HepG2 (cell line): ENCODE measurements at regions not wholly inside any gene's neighbourhood (a gene's known extent, or its start where the extent isn't known, plus 50 kb on each side); places are given as distances from the start of the nearest gene placed in this dataset.

Source experiments
- CTCF ChIP-seq: sonication (generic); formaldehyde crosslinking; IDR thresholded peaks from 2 replicates; pipeline ENCODE4 v1.5.0; 2020; ENCODE audit warnings: mild to moderate bottlenecking, missing genetic modification reagents, moderate library complexity
- HOXA9 ChIP-seq: sonication (generic); formaldehyde crosslinking; IDR thresholded peaks from 2 replicates; pipeline ENCODE4 v1.8.1; 2022; ENCODE audit warnings: missing genetic modification reagents, mild to moderate bottlenecking, moderate library complexity, borderline replicate concordance
- KDM4B ChIP-seq: sonication (generic); formaldehyde crosslinking; IDR thresholded peaks from 2 replicates; pipeline ENCODE4 v1.4.0; 2020; ENCODE audit warnings: missing genetic modification reagents
- ZNF557 ChIP-seq: sonication (generic); formaldehyde crosslinking; IDR thresholded peaks from 2 replicates; pipeline ENCODE4 v1.4.0; 2020; ENCODE audit warnings: missing genetic modification reagents
- ZSCAN30 ChIP-seq: sonication (generic); formaldehyde crosslinking; IDR thresholded peaks from 2 replicates; pipeline ENCODE4 v1.5.0; 2020; ENCODE audit warnings: mild to moderate bottlenecking, missing genetic modification reagents

DNA sequence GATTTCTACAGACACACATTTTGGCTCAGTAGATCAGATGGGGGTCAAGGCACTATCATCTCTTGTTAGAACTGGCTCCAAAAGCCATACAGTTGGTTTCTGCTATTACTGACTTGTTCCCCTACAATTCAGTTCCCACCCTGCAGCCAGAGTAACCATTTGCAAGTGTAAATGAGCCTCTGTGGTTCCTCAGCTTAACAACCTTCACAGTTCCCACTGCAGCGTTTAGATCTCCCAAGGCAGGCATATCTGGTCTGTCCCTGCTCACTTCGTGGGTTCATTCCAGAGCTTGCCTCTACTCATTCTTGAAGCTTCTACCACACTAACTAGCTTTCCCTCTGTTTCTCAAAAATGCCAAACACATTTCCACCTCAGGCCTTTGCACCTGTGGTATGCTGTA lies 186.1 kb downstream of the CBLN1 start:
- TF ChIP-seq ZSCAN30 (CRISPR knock-in tag), result no peak
- TF ChIP-seq HOXA9, result no peak
- no peak for TF ChIP-seq CTCF (CRISPR knock-in tag)
- TF ChIP-seq ZNF557 (CRISPR knock-in tag), result no peak
- TF ChIP-seq KDM4B, result no peak
